Upper lobe of left lung (tissue), 6 donors: ENCODE measurements at regions not wholly inside any gene's neighbourhood (a gene's known extent, or its start where the extent isn't known, plus 50 kb on each side); places are given as distances from the start of the nearest gene placed in this dataset.

Experiments
- ATAC-seq, 2 donors: fragments of 200-7000 bp; cut with Tn5 transposase; one replicate each; pipeline ENCODE4 v1.9.1; 2022; ENCODE audit warnings: mild to moderate bottlenecking in 2 of 2, moderate library complexity in 2 of 2; ENCODE audit not compliant: low FRiP score in 2 of 2
- DNase-seq, 2 donors: peaks; one replicate each; pipeline ENCODE4 v3.0.0-alpha.2; 2019 to 2020
- H3K27ac ChIP-seq, 4 donors: fragments of 200-600 bp; sonication (generic); one replicate each; pipeline ENCODE4 v1.5.1; 2016 to 2019
- H3K27me3 ChIP-seq, 4 donors: fragments of 200-600 bp; sonication (generic); one replicate each; pipeline ENCODE4 v1.5.1; 2017 to 2019
- H3K36me3 ChIP-seq, 4 donors: fragments of 200-600 bp; sonication (generic); one replicate each; pipeline ENCODE4 v1.5.1; 2016 to 2019
- H3K4me1 ChIP-seq, 4 donors: fragments of 200-600 bp; sonication (generic); one replicate each; pipeline ENCODE4 v1.5.1; 2018 to 2019
- H3K4me3 ChIP-seq, 4 donors: fragments of 200-600 bp; sonication (generic); one replicate each; pipeline ENCODE4 v1.5.1; 2017 to 2019; ENCODE audit warnings: mild to moderate bottlenecking in 2 of 4, moderate library complexity in 1 of 4
- H3K9me3 ChIP-seq, 4 donors: fragments of 200-600 bp; sonication (generic); one replicate each; pipeline ENCODE4 v1.5.1; 2018 to 2019
- CTCF ChIP-seq, 6 experiments: fragments of 450-650 bp in 4 of 6; fragments of 200-600 bp in 2 of 6; sonication (generic) in 2 of 6; IDR thresholded peaks; one replicate each; pipeline ENCODE4 v1.5.1; 2016 to 2019; ENCODE audit warnings: antibody characterized with exemption in 6 of 6
- EP300 ChIP-seq, 4 donors: sonication (generic); formaldehyde crosslinking; IDR thresholded peaks; one replicate each; pipeline ENCODE4 v1.5.1; 2017; ENCODE audit warnings: antibody characterized with exemption in 4 of 4, control low read depth in 2 of 4
- POLR2A ChIP-seq, 4 donors: fragments of 450-650 bp; IDR thresholded peaks; one replicate each; pipeline ENCODE4 v1.5.1; 2016 to 2017; ENCODE audit warnings: antibody characterized with exemption in 4 of 4, mild to moderate bottlenecking in 2 of 4
- POLR2AphosphoS5 ChIP-seq, 2 donors: sonication (generic); formaldehyde crosslinking; IDR thresholded peaks; one replicate each; pipeline ENCODE4 v1.5.1; 2017; ENCODE audit warnings: antibody characterized with exemption in 2 of 2
- WGBS, 2 donors: methylation state at CpG; one replicate each; pipeline ENCODE4 v1.1.5; 2017 to 2018; 5-methylcytosine and 5-hydroxymethylcytosine counted together
- donor health status: DM: no; HTN: no; CAD: no; lungs with moderate emphysema.
- donor health status: DM: no; HTN: yes; CAD: no; lungs with severe emphysema.

DNA sequence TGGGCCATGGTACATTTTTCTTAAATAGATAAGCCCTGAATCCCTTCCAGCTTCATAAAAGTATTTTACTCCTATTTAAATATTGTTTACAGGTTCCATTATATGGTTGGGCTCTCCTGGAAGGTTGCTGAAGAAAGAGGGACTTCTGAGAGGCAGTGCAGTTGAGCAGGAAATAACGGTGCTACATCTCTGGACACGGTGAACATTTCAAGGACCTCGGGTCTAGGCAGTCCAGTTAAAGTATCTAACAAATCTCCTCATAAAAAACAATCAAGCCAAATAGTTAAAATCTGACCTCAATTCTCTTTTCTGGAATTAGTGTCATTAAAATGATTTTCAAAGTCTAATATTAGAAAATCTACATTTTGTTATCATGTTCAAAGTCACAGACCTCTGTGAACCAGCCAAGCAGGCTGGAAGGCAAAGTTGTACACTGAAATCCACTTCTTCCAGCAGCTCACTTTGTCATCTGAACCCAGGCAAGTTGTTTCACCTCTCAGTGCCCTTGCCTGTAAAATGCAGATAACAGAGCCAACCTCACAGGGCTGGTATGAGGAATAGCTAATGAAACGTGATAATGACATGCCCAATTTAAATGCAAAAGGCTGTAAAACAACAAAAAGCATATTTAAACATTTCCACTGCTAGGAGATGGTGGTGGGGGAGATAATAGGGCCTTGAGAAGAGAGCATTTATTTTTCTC, 267.0 kb upstream of the KLF3 start:
- Histone ChIP-seq H3K9me3 (peaks cover 0 to 9% (median 3%) of the 10 kb centered on the region in 4 donors), H3K36me3 (no peaks in the 10 kb centered on the region), H3K27me3 (no peaks in the 10 kb centered on the region), H3K4me3 (no peak overlapping the region), H3K27ac (no peak overlapping the region), H3K4me1 (no peaks in the 10 kb centered on the region)
- TF ChIP-seq EP300 (IDR thresholded peaks at IDR 0.05) = no peak
- no peak for TF ChIP-seq POLR2AphosphoS5 (IDR thresholded peaks at IDR 0.05)
- TF ChIP-seq POLR2A (IDR thresholded peaks at IDR 0.05) = no peak
- no peak for TF ChIP-seq CTCF (IDR thresholded peaks at IDR 0.05)
- WGBS, 2 donors = 67 to 69% methylated on average over 4 of the region's 4 CpGs
- ATAC-seq (no peak), DNase-seq (no peak)

GRCh38 chr4:38400946-38401345, 263.1 kb upstream of the KLF3 start:
- no peaks in the 10 kb centered on the region for H3K27me3 ChIP-seq
- 91 to 97% methylated on average over 3 of the region's 3 CpGs for WGBS, 2 donors
- no peak overlapping the region for H3K4me3 ChIP-seq
- H3K36me3 ChIP-seq = no peaks in the 10 kb centered on the region
- ATAC-seq = no peak
- H3K9me3 ChIP-seq = no peaks in the 10 kb centered on the region
- TF ChIP-seq POLR2A (IDR thresholded peaks at IDR 0.05) (no peak), POLR2AphosphoS5 (IDR thresholded peaks at IDR 0.05) (no peak), CTCF (IDR thresholded peaks at IDR 0.05) (no peak), EP300 (IDR thresholded peaks at IDR 0.05) (no peak)
- H3K4me1 ChIP-seq = no peaks in the 10 kb centered on the region
- H3K27ac ChIP-seq = no peak overlapping the region
- DNase-seq = no peak

DNA sequence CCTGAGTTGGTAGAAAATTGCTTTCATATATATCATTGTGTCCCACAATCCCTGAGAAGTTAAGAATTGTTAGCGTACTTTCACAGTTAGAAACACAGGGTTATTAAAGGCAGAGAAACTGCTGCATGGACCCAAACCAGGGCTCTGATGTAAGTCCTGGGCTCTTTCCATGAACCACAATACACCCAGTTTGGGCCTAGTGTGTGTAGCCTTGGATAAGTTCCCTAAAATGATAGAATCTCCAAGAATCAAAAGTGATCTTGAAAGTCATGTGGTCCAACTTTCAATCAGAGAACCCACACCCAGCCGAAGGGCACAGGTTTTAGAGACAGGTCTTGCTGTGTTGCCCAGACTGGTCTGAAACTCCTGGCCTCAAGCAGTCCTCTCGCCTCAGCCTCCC, 257.8 kb upstream of the KLF3 start:
- DNase-seq (no peak), ATAC-seq (peak in 1 of 2 donors; percentile 65)
- no peak overlapping the region for H3K27ac ChIP-seq
- H3K4me1 ChIP-seq = no peaks in the 10 kb centered on the region
- no peaks in the 10 kb centered on the region for H3K36me3 ChIP-seq
- TF ChIP-seq EP300 (IDR thresholded peaks at IDR 0.05) = no peak
- TF ChIP-seq POLR2AphosphoS5 (IDR thresholded peaks at IDR 0.05) = no peak
- no peak for TF ChIP-seq POLR2A (IDR thresholded peaks at IDR 0.05)
- no peak for TF ChIP-seq CTCF (IDR thresholded peaks at IDR 0.05)
- H3K9me3 ChIP-seq = no peaks in the 10 kb centered on the region
- no peaks in the 10 kb centered on the region for H3K27me3 ChIP-seq
- no peak overlapping the region for H3K4me3 ChIP-seq
- 96 to 97% methylated on average over 3 of the region's 3 CpGs for WGBS, 2 donors

DNA sequence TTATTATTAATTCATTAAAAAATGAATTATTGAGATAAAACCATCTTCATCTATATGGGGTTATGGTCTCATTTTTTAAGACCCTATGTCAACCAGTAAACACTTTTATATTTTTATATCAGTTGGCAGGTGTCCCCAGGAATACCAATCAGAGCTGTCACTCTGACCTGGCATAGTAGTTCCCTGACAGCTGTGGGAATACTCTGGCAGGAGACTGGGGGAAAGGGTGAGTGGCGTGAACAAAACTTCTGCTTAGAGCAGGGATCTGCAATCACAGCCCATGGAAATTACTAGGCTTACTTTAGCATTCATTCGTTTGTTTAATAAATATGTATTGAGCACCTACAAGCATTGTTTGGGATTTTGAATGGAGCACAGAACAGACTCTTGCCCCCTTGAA, 254.1 kb upstream of the KLF3 start:
- no peak for DNase-seq
- WGBS, 2 donors = 85 to 89% methylated on average over 2 of the region's 2 CpGs
- no peaks in the 10 kb centered on the region for H3K36me3 ChIP-seq
- no peak for ATAC-seq
- H3K4me3 ChIP-seq = no peak overlapping the region
- H3K27ac ChIP-seq = no peak overlapping the region
- H3K4me1 ChIP-seq = peaks cover 0 to 10% (median 3%) of the 10 kb centered on the region in 4 donors
- H3K9me3 ChIP-seq = no peaks in the 10 kb centered on the region
- no peaks in the 10 kb centered on the region for H3K27me3 ChIP-seq
- no peak for TF ChIP-seq POLR2A (IDR thresholded peaks at IDR 0.05)
- TF ChIP-seq EP300 (IDR thresholded peaks at IDR 0.05) = no peak
- TF ChIP-seq POLR2AphosphoS5 (IDR thresholded peaks at IDR 0.05) = no peak
- no peak for TF ChIP-seq CTCF (IDR thresholded peaks at IDR 0.05)

DNA sequence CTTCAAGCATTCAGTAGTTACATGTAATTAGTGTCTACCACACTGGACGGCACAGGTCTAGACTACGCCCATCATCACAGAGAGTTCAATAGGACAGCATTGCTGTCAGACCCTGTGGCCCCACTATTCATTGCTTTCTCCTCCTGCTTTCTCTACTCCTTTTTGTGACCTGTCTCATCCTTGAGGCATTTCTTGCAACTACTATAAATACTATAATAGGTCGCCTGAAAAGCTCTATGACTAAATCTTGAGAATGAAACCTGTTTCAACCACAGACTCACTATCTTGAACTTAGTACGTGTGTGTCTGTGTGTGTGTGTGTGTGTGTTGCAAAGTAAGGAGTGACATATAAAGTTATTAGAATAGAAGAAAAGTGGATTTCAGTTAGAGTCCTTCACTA, 252.9 kb upstream of the KLF3 start:
- H3K4me3 ChIP-seq = no peak overlapping the region
- no peak for DNase-seq
- H3K9me3 ChIP-seq = no peaks in the 10 kb centered on the region
- no peak overlapping the region for H3K27ac ChIP-seq
- peaks cover 0 to 10% (median 3%) of the 10 kb centered on the region in 4 donors for H3K4me1 ChIP-seq
- no peaks in the 10 kb centered on the region for H3K36me3 ChIP-seq
- no peaks in the 10 kb centered on the region for H3K27me3 ChIP-seq
- 73% methylated on average over 4 of the region's 4 CpGs for WGBS, 2 donors
- no peak for TF ChIP-seq EP300 (IDR thresholded peaks at IDR 0.05)
- TF ChIP-seq POLR2A (IDR thresholded peaks at IDR 0.05) = no peak
- TF ChIP-seq CTCF (IDR thresholded peaks at IDR 0.05) = no peak
- no peak for TF ChIP-seq POLR2AphosphoS5 (IDR thresholded peaks at IDR 0.05)
- no peak for ATAC-seq
